HEK293T (cell line): ENCODE measurements at regions not wholly inside any gene's neighbourhood (a gene's known extent, or its start where the extent isn't known, plus 50 kb on each side); places are given as distances from the start of the nearest gene placed in this dataset.

Source experiments
- ARNT ChIP-seq: fragments of 450-650 bp; IDR thresholded peaks from 2 replicates; pipeline ENCODE4 v1.6.1; 2017; ENCODE audit warnings: mild to moderate bottlenecking
- BHLHE40 ChIP-seq: fragments of 450-650 bp; IDR thresholded peaks from 2 replicates; pipeline ENCODE4 v1.6.1; 2016; ENCODE audit warnings: mild to moderate bottlenecking, moderate library complexity, borderline replicate concordance
- ELF4 ChIP-seq: fragments of 450-650 bp; IDR thresholded peaks from 2 replicates; pipeline ENCODE4 v1.6.1; 2017; ENCODE audit warnings: antibody characterized with exemption
- FOXA1 ChIP-seq: fragments of 450-650 bp; IDR thresholded peaks from 2 replicates; pipeline ENCODE4 v1.6.1; 2016; ENCODE audit warnings: mild to moderate bottlenecking
- FOXK2 ChIP-seq: fragments of 450-650 bp; IDR thresholded peaks from 2 replicates; pipeline ENCODE4 v1.6.1; 2016; ENCODE audit warnings: mild to moderate bottlenecking
- FOXM1 ChIP-seq: fragments of 450-650 bp; IDR thresholded peaks from 2 replicates; pipeline ENCODE4 v1.6.1; 2017; ENCODE audit warnings: mild to moderate bottlenecking, borderline replicate concordance
- NFRKB ChIP-seq: fragments of 450-650 bp; IDR thresholded peaks from 2 replicates; pipeline ENCODE4 v1.6.1; 2016; ENCODE audit warnings: mild to moderate bottlenecking, moderate library complexity
- SP1 ChIP-seq: fragments of 450-650 bp; IDR thresholded peaks from 2 replicates; pipeline ENCODE4 v1.6.1; 2017
- TARDBP ChIP-seq: fragments of 450-650 bp; IDR thresholded peaks from 2 replicates; pipeline ENCODE4 v1.6.1; 2016
- ZNF384 ChIP-seq: fragments of 450-650 bp; IDR thresholded peaks from 2 replicates; pipeline ENCODE4 v1.6.1; 2016

DNA sequence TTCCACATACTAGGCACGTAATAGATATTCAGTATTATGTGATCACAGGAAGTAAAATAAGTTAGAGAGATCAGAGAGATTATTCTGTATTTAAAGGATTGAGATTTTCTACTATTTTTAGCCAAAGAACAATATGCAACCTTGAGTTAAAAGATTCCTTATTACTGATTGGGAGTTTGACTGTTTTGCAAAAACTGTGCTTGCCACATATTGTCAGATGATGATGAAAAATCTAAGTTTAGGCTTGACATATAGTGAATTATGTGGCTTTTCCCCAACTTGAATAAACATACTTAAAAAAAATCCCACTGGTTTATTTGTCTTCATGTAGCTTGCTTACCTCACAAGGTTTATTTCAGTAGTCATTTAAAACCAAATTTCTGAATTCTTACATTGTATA, 194.4 kb downstream of the KCNRG start:
- TF ChIP-seq TARDBP (no peak), SP1 (no peak), BHLHE40 (no peak), NFRKB (no peak), ARNT (no peak), FOXM1 (no peak), ZNF384 (no peak), ELF4 (no peak), FOXA1 (no peak), FOXK2 (no peak)
